ENCODE measurements at regions not wholly inside any gene's neighbourhood (a gene's known extent, or its start where the extent isn't known, plus 50 kb on each side); places are given as distances from the start of the nearest gene placed in this dataset.

DNA sequence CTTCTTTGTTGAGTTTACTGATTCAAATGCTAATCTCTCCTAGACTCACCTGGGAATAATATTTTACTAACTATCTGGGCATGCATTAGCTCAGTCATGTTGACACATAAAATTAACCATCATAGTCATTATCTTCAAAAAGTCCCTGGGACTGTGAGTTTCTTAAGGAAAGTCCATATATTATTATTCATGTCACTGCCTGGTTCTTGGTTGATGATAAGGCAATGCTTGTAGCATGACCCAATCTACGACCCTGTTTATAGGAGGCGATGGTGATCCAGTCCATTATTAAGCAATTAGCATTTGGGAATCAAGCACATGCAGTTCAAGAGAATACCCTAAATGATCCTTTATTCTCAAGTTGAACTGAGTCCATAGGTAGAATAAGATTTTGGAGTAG, 54.8 kb upstream of the MPHOSPH6 start:
- Histone ChIP-seq H2BK15ac (ENCODE audit: low read length) (no peak overlapping the region), H3K79me2 (ENCODE audit: control insufficient read depth in 1 of 2, insufficient read depth in 2 of 2, low read length in 2 of 2) (no peaks in the 10 kb centered on the region), H4K20me1 (replicated peaks in 1 of 2; ENCODE audit: control insufficient read depth in 1 of 2, insufficient read depth in 2 of 2, low read length in 2 of 2) (peaks cover 0 to 7% of the 10 kb centered on the region in 2 experiments), H3K9me3 (ENCODE audit: insufficient read depth in 2 of 2, low read depth in 1 of 2, low read length in 1 of 2) (no peaks in the 10 kb centered on the region), H3K36me3 (ENCODE audit: control insufficient read depth in 2 of 4, insufficient read depth in 4 of 4, low read length in 3 of 4) (no peaks in the 10 kb centered on the region), H3K14ac (ENCODE audit: insufficient read length) (no peak overlapping the region), H3K9ac (replicated peaks in 1 of 4; ENCODE audit: extremely low read depth in 1 of 4, low read depth in 3 of 4, low read length in 3 of 4) (no peak overlapping the region), H3K27me3 (replicated peaks in 1 of 4; ENCODE audit: control insufficient read depth in 3 of 4, extremely low read depth in 1 of 4, insufficient read depth in 3 of 4, low read length in 3 of 4) (no peaks in the 10 kb centered on the region), H3K4ac (replicated peaks; ENCODE audit: insufficient read length, low read depth, low read length) (no peak overlapping the region), H3K79me1 (ENCODE audit: low read depth, low read length) (no peaks in the 10 kb centered on the region), H4K8ac (ENCODE audit: extremely low read depth, insufficient read depth, low read length) (no peak overlapping the region), H3K56ac (replicated peaks; ENCODE audit: insufficient read length, low read depth, low read length) (no peak overlapping the region), H3K27ac (ENCODE audit: low read depth, low read length) (no peak overlapping the region), H3K23me2 (ENCODE audit: low read depth, low read length) (peaks cover 8% of the 10 kb centered on the region; the same call in 1 of the 2 replicates), H4K5ac (ENCODE audit: insufficient read length, low read depth, low read length) (no peak overlapping the region), H2AFZ (ENCODE audit: low read length) (no peak overlapping the region), H2BK120ac (replicated peaks; ENCODE audit: low read depth, low read length) (no peak overlapping the region), H3K4me2 (ENCODE audit: insufficient read depth in 1 of 2, low read depth in 2 of 2, low read length in 2 of 2) (no peak overlapping the region), H2BK20ac (ENCODE audit: low read length) (no peak overlapping the region), H4K91ac (replicated peaks; ENCODE audit: insufficient read length, low read length) (no peak overlapping the region), H3K18ac (ENCODE audit: extremely low read depth, low read length) (no peak overlapping the region), H2AK5ac (ENCODE audit: low read depth, low read length) (no peak overlapping the region), H3K4me3 (ENCODE audit: extremely low read depth in 1 of 4, insufficient read depth in 2 of 4, low read depth in 3 of 4, low read length in 4 of 4) (no peak overlapping the region), H2BK12ac (ENCODE audit: low read depth, low read length) (no peak overlapping the region), H3K23ac (ENCODE audit: insufficient read length) (no peak overlapping the region), H3K4me1 (replicated peaks in 1 of 4; ENCODE audit: control insufficient read depth in 3 of 4, insufficient read depth in 4 of 4, low read length in 3 of 4) (no peaks in the 10 kb centered on the region), H2BK5ac (ENCODE audit: low read depth, low read length) (no peak overlapping the region)
- FAIRE-seq (no peak), DNase-seq (ENCODE audit: low read depth in 1 of 2, low spot score in 2 of 2) (no peak)
- no peak for TF ChIP-seq HDAC6 (IDR thresholded peaks at IDR 0.05; ENCODE audit: low read depth, low read length)
- ChIA-PET CTCF (ENCODE audit: partially characterized antibody) (interaction anchor here (0.6 to 1.8 kb wide), 5 partner anchors 25 to 821 kb away, joined by 3 to 7 read pairs (median 3); no protein-coding TSS in a partner anchor), POLR2A (ENCODE audit: partially characterized antibody) (no interaction called here)
- 90% methylated on average over 2 of the region's 2 CpGs; no CpG with 5 or more reads in 1 of the 2 experiments for WGBS, 2 experiments (ENCODE audit: extremely low coverage in 1 of 2, insufficient coverage in 1 of 2, insufficient read length in 1 of 2, insufficient replicate concordance in 2 of 2, low coverage in 1 of 2, low lambda C conversion rate in 2 of 2, missing lambda C conversion rate in 1 of 2)

Data from H1 (cell line).